ENCODE measurements at regions not wholly inside any gene's neighbourhood (a gene's known extent, or its start where the extent isn't known, plus 50 kb on each side); places are given as distances from the start of the nearest gene placed in this dataset.

DNA sequence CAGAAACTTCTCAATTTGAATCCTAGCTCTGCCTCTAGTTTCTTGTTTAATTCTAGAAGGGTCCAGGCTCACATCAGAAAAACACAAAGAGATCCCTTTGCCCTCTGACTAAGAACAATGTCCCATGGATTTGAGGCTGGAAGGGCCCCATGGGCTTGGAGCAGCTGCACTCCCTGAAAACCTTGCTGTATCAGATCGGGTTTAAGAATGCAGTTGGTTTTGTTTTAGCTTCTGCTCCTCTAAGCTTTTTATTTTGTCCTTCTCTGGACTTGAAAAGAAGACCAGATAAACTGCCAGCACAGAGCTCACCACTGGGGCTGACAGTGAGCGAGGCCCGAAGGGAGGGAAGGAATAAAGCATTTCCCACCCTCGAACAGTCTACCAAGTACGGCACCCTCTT, 69.2 kb upstream of the WIPF1 start:
- ChIA-PET CTCF (no interaction called here), POLR2A (no interaction called here), RAD21 (ENCODE audit: low non-redundant PET in 1 of 2, low total read pairs in 2 of 2, uncharacterized antibody in 2 of 2, unreplicated experiment in 2 of 2) (no interaction called here)
- ATAC-seq (no peak), DNase-seq (ENCODE audit: low read depth, low spot score) (no peak)
- Histone ChIP-seq H2AFZ (ENCODE audit: low read depth, low read length, poor library complexity, severe bottlenecking) (no peak overlapping the region), H3K9ac (ENCODE audit: low read length) (no peak overlapping the region), H3K4me1 (ENCODE audit: control insufficient read depth in 1 of 2, insufficient read depth in 2 of 2, low read length in 2 of 2) (no peaks in the 10 kb centered on the region), H3K36me3 (ENCODE audit: control insufficient read depth in 1 of 2, insufficient read depth in 2 of 2, low read length in 2 of 2) (no peaks in the 10 kb centered on the region), H3K9me2 (ENCODE audit: insufficient read depth) (no peaks in the 10 kb centered on the region), H3K4me3 (replicated peaks in 1 of 2; ENCODE audit: low read depth in 1 of 2, low read length in 2 of 2) (no peak overlapping the region), H4K20me1 (ENCODE audit: insufficient read depth) (no peaks in the 10 kb centered on the region), H3K4me2 (ENCODE audit: low read length) (no peak overlapping the region), H3K27ac (ENCODE audit: low read depth, low read length) (no peak overlapping the region), H3K9me3 (ENCODE audit: control insufficient read depth in 1 of 2, insufficient read depth in 1 of 2, low read depth in 1 of 2, low read length in 2 of 2) (0 out of 4 replicates have a peak, but pooled peaks cover 0 to 3% of the 10 kb centered on the region in 2 experiments), H3K79me2 (ENCODE audit: insufficient read depth, low read length) (no peaks in the 10 kb centered on the region), H3K27me3 (ENCODE audit: insufficient read depth, low read length) (no peaks in the 10 kb centered on the region)
- TF ChIP-seq ZNF274 (IDR thresholded peaks at IDR 0.05; ENCODE audit: low read depth, low read length) (no peak), EZH2phosphoT487 (IDR thresholded peaks at IDR 0.05; ENCODE audit: borderline replicate concordance) (no peak), EGR1 (IDR thresholded peaks at IDR 0.05; ENCODE audit: low read depth) (no peak)
- BruUV-seq (replicated peaks): no TSS peak
- intact Hi-C loops (cut with micrococcal nuclease): no loop called here

DNA sequence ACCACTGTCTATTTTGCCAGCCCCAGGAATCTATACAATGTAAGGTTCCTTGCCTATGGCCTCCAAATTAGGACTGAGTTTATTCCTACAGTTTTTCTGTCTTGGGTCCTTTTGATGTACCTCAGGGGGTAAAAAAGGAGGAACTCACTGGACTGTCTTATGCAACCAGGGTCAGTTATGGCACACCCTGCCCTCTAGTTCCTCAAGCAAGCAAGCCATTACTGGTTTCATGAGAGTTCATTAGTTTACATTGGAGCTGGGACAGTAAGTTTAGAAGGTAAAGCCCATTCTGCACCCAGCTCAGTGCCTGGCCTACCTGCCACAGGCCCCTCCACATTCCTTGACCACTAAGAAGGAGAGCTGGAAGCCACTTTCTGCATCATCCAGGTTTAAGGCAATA, 68.7 kb upstream of the WIPF1 start:
- no peaks in the 10 kb centered on the region for H3K4me1 ChIP-seq (ENCODE audit: control insufficient read depth in 1 of 2, insufficient read depth in 2 of 2, low read length in 2 of 2)
- POLR2A ChIA-PET: no interaction called here
- H3K36me3 ChIP-seq (ENCODE audit: control insufficient read depth in 1 of 2, insufficient read depth in 2 of 2, low read length in 2 of 2): no peaks in the 10 kb centered on the region
- no peaks in the 10 kb centered on the region for H3K27me3 ChIP-seq (ENCODE audit: insufficient read depth, low read length)
- no peak overlapping the region for H3K27ac ChIP-seq (ENCODE audit: low read depth, low read length)
- H3K9me2 ChIP-seq (ENCODE audit: insufficient read depth): no peaks in the 10 kb centered on the region
- RAD21 ChIA-PET (ENCODE audit: low non-redundant PET in 1 of 2, low total read pairs in 2 of 2, uncharacterized antibody in 2 of 2, unreplicated experiment in 2 of 2): no interaction called here
- intact Hi-C loops (cut with micrococcal nuclease): no loop called here
- CTCF ChIA-PET: no interaction called here
- no TSS peak for BruUV-seq (replicated peaks)
- TF ChIP-seq, protein P1, sequence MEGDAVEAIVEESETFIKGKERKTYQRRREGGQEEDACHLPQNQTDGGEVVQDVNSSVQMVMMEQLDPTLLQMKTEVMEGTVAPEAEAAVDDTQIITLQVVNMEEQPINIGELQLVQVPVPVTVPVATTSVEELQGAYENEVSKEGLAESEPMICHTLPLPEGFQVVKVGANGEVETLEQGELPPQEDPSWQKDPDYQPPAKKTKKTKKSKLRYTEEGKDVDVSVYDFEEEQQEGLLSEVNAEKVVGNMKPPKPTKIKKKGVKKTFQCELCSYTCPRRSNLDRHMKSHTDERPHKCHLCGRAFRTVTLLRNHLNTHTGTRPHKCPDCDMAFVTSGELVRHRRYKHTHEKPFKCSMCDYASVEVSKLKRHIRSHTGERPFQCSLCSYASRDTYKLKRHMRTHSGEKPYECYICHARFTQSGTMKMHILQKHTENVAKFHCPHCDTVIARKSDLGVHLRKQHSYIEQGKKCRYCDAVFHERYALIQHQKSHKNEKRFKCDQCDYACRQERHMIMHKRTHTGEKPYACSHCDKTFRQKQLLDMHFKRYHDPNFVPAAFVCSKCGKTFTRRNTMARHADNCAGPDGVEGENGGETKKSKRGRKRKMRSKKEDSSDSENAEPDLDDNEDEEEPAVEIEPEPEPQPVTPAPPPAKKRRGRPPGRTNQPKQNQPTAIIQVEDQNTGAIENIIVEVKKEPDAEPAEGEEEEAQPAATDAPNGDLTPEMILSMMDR (IDR thresholded peaks at IDR 0.05 in 2 of 3, conservative IDR thresholded peaks at IDR 0.05 in 1 of 3; ENCODE audit: borderline replicate concordance in 1 of 3, insufficient read depth in 1 of 3, low read depth in 2 of 3, low read length in 2 of 3): no peak
- TF ChIP-seq RAD21 (IDR thresholded peaks at IDR 0.05; ENCODE audit: low read depth): no peak
- no peak overlapping the region for H3K4me3 ChIP-seq (replicated peaks in 1 of 2; ENCODE audit: low read depth in 1 of 2, low read length in 2 of 2)
- H2AFZ ChIP-seq (ENCODE audit: low read depth, low read length, poor library complexity, severe bottlenecking): no peak overlapping the region
- H3K9ac ChIP-seq (ENCODE audit: low read length): no peak overlapping the region
- no peaks in the 10 kb centered on the region for H3K79me2 ChIP-seq (ENCODE audit: insufficient read depth, low read length)
- no peak for ATAC-seq
- H3K9me3 ChIP-seq (ENCODE audit: control insufficient read depth in 1 of 2, insufficient read depth in 1 of 2, low read depth in 1 of 2, low read length in 2 of 2): 0 out of 4 replicates have a peak, but pooled peaks cover 0 to 3% of the 10 kb centered on the region in 2 experiments
- no peaks in the 10 kb centered on the region for H4K20me1 ChIP-seq (ENCODE audit: insufficient read depth)
- no peak for DNase-seq (ENCODE audit: low read depth, low spot score)
- H3K4me2 ChIP-seq (ENCODE audit: low read length): no peak overlapping the region
